DMS53 (cell line): ENCODE measurements at regions not wholly inside any gene's neighbourhood (a gene's known extent, or its start where the extent isn't known, plus 50 kb on each side); places are given as distances from the start of the nearest gene placed in this dataset.
"Not testable (repeated sequence)": the region's sequence is repeated elsewhere in the genome, so short reads cannot be mapped to it uniquely, and the experiment has no call there.

Source experiments
- DNase-seq: peaks from one replicate; lab custom pipeline; 2025; lab: John Stamatoyannopoulos, UW

DNA sequence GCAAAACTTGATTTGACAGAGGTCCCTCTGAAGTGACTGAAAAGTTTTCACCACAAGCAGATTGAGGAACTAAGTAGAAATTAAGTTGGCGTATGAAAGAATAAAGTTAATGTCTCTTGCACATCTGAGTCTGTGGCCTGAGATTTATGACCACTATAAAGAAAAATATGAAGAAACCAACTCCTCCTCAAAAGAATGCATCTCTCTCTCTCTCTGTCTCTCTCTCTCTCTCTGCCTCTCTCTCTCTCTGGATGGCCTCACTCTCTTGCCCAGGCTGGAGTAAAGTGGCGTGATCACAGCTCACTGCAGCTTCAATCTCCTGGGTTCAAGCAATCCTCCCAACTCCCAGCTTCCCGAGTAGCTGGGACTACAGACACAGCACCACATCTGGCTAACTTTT, 55.2 kb downstream of the RPL22L1 start:
- DNase-seq: no peak

DNA sequence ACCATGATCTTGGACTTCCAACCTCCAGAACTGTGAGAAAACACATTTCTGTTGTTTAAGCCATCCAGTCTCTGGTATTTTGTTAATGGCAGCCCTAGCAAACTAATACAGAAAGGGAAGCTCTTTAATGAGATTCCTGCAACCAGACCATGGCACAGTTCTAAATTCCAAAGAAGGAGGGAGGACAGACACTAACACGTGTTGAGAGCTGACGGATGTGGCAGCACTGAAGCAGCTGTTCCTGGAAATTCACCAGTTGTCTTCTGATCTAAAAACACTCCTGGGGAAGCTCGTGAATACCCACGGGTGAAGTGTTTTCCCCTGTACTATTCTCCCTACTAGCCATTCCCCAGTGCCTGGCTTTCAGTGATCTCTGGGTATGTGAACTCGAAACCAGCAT, 56.7 kb downstream of the RPL22L1 start:
- DNase-seq: no peak

DNA sequence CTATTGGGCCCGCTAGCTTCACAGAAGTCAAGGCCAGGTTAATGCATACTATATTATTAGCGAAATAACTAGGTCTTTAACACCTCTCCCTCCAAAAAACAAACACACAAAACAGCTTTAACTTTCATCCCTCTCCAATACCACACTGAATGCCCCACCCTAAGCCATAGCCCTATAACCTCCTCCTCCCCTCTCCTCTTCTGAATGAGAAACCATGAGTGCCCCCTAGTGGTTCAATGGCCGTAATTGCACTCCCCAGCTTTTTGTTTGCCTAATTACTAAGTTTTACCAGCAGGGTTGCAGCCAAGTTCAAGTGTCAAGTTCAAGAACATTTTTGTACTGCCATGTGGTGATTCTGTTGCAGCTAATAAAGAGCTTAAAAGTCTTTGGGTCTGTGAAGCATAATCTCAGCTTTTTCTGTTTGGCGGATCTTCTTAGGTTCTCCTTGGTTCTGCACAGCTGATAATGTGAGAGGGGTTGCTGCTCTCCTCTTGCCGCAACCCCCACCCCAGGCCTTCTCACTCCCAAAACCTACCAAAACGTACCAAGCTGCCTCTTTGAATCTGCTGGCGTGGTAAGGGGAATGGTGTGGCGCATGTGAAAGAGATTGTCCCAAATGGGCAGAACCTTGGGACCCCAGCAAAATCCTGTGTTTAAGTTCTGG, 57.9 kb downstream of the RPL22L1 start:
- peak; percentile 76 for DNase-seq

DNA sequence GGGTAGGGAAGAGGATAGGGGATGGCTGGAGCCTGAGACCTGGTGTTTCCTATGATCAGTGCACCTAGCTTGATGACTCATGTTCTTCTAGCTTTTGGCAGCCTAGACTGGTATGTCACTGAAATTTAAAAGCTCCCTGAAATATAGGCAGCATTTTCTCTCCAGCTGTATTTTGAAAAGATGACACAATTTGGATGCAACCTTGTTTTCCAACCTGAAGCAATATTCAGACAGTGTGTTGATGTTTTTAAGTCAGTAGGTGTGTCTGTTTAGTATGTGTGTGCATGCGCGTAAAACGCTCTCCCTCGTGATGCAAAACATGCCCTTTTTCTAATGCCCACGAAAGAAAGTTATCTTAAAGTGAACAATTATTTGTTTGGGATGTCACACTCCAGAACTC, 58.5 kb downstream of the RPL22L1 start:
- DNase-seq: peak; percentile 5

DNA sequence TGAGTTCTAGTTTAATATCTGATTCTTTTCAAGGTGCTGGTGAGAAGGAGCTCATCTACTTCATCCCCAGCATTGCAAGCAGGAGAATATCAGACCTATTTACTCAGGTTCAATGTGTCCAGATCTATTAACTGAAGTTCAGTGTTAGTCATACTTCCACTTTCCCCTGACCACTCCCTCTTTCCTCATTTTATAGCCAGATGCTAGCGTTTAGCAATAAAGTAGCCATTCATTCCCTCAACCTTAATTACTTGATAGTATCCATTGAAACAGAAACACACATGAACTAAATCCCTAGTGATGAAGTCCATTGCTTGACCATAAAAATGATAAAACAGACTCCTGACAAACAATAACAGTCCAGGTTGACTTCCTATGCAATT, 60.0 kb downstream of the RPL22L1 start:
- peak; percentile 2 for DNase-seq

DNA sequence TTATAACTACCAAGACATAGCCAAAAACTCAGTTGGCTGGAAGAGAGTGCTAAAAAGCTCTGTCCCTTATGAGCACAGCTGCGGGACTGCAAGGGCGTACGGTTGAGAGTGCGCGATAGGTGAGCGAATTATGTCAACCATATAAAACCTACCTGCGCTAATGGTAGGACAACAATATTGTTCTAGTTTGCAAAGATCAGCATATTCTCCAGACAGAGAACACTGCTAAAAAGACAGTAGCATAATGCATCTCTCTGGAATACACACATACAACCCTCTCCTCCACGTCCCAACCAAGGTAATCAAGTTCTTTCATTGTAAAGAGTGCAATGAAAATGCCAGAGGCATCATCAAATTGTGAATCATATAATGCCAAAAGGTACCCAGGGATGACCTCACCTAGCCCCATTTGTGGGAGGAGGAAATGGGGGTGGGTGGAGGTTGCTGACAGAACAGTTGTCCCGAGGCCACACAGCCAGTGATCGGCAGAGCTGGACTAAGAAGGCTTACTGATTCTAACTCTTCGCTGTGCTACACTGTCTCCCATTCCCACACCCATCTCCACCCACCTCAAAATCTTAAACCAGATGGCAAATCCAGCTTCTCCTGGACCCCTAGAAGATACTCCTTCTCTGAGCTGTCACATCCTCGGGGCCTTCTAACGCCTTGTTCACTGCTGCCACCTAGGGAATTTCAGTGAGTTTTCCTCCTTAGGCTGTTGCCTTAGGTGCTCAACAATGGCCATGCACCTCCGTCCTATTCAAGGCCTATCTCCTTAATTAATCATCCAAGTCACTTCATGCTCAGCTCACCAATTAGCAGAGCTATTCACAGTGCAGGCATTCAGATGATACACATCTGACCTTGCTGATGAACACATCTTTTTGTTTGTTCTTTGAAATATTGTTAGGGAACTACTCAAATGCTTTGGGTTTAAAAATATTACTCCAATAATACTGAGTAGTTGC, 60.7 kb downstream of the RPL22L1 start:
- peak; percentile 73 for DNase-seq

DNA sequence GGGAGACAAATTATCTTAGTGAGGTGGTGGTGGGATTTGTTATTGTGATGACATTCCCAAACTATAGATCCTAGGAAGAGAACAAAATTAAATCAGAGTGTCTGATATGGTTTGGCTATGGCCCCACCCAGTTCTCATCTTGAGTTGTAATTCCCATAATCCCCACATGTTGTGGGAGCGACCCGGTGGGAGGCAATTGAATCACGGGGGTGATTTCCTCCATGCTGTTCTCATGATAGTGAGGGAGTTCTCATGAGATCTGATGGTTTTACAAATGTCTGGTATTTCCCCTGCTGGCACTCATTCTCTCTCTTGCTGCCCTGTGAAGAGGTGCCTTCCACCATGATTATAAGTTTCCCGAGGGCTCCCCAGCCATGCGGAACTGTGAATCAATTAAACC, 62.0 kb downstream of the RPL22L1 start:
- DNase-seq: no peak

DNA sequence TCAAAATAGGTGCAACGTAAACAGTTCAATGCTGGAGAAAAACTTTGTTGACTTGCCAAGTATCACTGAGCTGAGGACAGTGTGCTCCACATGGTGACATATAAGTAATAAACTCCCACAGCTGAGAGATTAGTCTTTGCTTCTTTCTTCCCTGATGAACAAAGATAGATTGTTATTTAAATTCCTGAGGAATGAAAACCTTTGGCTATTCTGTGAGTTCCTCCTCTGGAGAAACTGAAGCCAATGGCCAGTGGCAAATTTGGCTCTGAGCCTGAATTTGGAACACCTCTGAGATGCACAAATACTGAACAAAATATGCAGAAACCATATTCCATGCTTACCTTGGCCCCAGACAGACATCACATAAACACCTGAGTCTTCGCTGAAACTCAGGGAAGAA, 63.3 kb downstream of the RPL22L1 start:
- DNase-seq: no peak

DNA sequence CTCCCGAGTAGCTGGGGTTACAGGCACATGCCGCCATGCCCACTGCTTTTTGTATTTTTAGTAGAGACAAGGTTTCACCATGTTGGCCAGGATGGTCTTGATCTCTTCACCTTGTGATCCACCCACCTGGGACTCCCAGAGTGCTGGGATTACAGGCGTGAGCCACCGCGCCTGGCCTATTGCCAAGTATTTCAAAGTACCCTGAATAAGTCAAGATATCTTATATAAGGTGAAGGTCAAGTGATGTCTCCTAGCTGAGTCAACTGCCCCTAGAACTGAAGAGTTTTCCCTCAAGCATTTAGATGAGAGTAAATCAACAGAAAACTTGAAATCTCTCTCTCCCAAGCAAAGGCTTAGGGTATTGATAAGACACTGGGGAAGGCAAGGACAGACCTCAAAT, 63.9 kb downstream of the RPL22L1 start:
- DNase-seq: no peak

DNA sequence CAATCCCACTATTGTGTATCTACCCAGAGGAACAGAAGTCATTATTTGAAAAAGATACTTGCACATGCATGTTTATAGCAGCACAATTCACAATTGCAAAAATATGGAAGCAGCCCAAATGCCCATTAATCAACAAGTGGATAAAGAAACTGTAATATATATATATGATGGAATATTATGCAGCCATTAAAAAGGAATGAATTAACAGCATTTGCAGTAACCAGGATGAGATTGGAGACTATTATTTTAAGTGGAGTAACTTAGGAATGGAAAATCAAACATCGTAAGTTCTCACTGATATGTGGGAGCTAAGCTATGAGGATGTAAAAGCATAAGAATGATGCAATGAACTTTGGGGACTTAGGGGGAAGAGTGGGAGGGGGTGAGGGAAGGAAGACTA, 64.7 kb downstream of the RPL22L1 start:
- DNase-seq: not testable (repeated sequence)

DNA sequence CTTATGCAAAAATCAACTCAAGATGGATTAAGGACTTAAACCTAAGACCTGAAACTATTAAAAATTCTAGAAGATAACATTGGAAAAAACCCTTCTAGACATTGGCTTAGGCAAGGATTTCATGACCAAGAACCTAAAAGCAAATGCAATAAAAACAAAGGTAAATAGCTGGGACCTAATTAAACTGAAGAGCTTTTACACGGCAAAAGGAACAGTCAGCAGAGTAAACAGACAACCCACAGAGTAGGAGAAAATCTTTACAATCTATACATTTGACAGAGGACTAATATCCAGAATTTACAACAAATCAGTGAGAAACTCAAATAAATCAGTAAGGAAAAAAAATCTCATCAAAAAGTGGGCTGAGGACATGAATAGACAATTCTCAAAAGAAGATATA, 65.4 kb downstream of the RPL22L1 start:
- not testable (repeated sequence) for DNase-seq

DNA sequence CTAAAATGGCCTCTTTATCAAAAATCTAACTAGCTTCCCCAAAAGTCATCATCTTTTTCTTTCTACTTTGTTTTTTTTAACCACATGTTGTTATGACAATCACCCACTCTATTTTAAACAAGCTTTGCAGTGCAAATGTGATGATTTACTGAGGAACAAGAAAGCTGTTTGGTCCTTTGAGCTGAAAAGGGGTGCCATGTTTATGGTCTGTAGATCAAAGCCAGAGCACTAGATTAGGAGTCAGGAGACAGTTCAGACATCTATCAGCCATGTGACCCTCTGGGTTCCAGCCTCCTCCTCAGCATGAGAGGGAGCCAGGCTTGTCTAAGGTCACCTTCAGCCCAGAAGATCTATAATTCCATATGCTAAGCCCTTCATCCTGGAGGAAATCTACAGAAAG, 65.9 kb downstream of the RPL22L1 start:
- DNase-seq: no peak

DNA sequence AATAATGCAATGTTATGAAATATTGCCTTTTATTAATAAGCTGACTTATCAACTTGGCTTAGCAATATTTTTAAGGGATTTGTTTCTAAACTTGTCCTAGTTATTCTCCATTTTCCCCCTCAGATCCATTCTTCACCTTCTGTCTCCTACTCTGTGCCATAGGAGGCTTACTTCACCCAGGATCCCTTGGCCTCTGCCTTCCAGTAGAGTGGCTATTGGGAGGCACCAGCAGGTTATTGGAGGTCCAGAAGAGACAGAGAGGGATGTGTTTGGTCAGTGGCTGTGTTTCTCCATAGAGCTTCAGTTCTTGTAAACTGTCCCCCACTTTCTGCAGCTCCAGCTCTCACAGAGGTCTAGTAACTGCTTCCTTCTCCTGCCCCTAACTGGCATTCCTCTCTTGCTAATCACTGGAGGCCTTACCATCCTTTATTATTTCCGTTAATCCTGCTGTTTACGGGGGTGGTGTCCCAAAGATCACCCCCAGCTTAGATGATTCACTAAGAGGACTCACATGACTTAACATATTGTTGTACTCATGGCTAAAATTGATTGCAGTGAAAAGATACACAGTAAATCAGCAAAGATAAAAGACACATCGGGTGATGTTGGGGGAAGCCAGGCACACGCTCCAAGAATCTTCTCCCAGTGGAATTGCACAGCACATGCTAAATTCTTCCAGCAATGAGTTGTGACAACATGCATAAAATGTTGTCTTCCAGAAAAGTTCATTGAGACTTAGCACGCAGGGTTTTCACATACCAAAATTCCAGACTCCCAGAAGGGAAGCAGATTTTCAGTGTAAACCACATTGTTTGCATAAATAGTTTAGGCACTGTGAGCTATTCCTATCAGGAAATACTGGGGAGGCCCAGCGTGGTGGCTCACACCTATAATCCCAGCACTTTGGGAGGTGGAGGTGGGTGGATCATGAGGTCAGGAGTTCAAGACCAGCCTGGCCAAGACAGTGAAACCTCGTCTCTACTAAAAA, 67.5 kb downstream of the RPL22L1 start:
- no peak for DNase-seq

DNA sequence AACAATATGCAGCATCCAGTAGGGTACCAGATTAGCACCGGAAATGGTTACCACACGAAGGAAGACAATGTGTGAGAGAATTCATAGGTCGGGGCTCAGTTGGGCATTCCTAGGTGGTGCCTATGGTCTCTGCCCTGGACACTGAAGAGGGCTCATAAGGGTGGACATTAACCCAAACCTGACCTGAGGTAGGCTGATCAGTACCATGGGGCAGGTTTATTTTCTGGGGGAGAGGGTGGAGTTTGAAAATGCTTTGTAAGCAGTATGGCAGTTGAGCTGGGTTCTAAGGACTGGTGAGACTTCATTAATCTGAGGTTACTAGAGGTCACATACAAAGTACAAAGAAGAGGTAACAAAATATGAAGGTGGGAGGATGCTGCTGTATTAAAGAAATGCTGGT, 68.4 kb downstream of the RPL22L1 start:
- no peak for DNase-seq

DNA sequence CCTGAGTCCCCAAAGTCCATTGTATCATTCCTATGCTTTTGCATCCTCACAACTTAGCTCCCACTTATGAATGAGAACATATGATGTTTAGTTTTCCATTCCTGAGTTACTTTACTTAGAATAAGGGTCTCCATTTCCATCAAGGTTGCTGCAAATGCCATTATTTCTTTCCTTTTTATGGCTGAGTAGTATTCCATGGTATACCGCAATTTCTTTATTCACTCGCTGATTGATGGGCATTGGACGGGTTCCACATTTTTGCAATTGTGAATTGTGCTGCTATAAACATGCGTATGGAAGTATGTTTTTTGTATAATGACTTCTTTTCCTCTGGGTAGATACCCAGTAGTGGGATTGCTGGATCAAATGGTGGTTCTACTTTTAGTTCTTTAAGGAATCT, 69.7 kb downstream of the RPL22L1 start:
- DNase-seq: not testable (repeated sequence)

DNA sequence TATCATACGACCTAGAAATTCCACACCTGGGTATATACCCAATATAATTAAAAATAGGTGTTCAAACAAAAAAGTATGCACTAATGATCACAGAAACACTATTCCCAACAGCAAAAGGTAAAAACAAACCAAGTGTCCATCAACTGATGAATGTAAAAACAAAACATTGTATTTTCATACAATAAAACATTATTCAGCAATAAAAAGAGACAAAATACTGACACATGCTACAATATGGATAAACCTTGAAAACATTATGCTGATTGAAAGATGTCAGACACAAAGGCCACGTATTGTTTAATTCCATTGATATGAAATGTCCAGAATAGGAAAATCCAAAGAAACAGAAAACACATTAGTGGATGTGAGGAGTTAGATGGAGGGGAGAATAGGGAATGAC, 71.0 kb downstream of the RPL22L1 start:
- DNase-seq: no peak

DNA sequence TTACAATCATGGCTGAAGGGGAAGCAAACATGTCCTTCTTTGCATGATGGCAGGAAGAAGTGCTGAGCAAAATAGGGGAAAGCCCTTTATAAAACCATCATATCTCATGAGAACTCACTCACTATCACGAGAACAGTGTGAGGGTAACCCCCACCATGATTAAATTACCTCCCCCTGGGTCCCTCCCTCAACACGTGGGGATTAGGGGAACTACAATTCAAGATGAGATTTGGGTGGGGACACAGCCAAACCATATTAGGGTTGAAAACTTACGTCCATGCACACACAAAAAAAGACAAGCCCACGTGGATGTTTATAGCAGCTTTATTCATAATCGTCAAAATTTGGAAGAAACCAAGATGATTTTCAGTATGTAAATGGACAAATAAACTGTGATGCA, 72.3 kb downstream of the RPL22L1 start:
- no peak for DNase-seq

DNA sequence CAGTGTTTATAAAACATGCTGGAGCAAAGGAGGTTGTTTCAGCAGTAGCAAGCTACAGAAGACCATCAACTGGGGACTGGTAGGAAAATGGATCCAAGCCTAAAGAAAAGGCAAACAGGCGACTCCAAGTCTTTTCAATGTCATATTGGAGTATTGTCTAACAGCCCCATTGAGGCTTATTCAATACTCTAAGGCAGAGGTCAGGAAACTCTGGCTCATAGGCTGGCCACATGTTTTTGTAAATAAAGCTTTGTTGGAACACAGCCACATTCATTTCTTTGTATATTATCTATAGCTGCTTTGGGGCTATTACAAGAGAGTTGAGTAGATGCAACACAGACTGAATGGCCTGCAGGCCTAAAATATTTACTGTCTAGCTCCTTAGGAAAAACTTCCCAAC, 77.5 kb downstream of the RPL22L1 start:
- no peak for DNase-seq

DNA sequence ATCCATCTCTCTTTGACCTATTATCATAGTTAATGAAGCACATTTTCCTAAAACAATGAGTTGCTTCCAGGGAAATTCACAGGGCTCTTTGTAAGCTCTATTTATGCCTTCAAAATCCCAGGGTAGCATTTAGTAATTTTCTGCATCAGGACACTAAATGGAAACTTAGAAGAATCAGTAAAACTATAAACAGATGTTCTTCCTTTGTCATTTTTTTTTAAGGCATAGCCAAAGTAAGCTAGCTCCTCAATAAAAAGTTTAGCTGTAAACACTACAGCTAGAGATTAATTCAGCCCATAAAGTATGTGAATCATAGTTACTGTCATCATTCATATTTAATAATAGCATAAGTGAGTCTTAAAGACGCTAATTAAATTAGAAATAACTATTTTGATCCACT, 79.3 kb downstream of the RPL22L1 start:
- no peak for DNase-seq

DNA sequence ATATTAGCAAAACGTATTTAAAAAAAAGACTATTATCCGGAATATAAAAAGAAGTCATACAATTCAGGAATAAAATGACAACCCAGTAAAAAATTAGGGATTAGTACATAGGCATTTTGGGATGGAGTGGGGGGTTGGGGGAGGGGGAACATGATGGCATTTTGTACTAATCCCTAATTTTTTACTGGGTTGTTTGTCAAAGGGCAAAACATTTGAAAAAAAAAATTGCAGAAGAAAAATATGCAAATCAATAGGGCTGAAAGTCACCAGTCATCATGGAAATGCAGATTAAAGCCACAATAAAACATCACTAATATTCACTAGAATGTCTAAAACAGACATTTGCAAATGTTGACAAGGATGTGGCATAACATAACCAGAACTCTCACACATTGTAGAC, 82.5 kb downstream of the RPL22L1 start:
- no peak for DNase-seq

DNA sequence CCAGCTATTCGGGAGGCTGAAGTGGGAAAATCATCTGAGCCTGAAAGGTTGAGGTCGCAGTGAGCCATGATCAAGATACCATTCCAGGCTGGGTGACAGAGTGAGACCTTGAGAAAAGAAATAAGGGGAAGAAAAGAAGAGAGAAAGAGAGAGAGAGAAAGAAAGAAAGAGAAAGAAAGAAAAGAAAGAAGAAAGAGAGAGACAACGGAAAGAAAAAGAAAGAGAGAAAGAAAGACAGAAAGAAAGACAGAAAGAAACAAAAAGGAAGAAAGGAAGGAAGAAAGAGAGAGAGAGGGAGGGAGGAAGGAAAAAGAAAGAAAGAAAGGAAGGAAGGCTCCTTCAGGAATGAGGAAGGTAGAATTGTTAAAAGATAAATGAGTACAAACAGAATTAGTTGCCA, 84.5 kb downstream of the RPL22L1 start:
- no peak for DNase-seq

DNA sequence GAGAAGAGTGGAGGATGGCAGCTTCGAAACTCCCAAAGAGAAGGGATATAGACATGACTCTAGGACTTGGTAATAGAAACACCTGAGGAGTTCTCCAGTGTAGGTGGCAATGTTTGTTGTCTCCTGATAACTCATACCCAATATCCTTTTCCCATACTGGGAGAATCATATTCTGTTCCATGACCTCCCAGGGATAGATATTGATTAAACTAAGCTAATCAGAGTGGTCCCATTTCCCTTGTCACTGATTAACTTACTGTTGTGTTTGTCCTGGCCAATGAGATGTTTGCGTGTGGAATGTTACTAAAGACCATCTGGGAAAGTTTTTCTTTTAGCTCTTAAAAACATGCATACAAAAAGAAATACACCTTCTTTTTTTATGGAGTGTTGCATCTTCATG, 85.6 kb downstream of the RPL22L1 start:
- DNase-seq: no peak
